SHP77 (cell line): ENCODE measurements at regions not wholly inside any gene's neighbourhood (a gene's known extent, or its start where the extent isn't known, plus 50 kb on each side); places are given as distances from the start of the nearest gene placed in this dataset.
A peak's percentile ranks its signal among the peaks of the same experiment; 100 is the strongest.
"Not testable (repeated sequence)": the region's sequence is repeated elsewhere in the genome, so short reads cannot be mapped to it uniquely, and the experiment has no call there.

Experiments used
- DNase-seq, 2 experiments: peaks; one replicate each; lab custom pipeline; 2025; lab: John Stamatoyannopoulos, UW

DNA sequence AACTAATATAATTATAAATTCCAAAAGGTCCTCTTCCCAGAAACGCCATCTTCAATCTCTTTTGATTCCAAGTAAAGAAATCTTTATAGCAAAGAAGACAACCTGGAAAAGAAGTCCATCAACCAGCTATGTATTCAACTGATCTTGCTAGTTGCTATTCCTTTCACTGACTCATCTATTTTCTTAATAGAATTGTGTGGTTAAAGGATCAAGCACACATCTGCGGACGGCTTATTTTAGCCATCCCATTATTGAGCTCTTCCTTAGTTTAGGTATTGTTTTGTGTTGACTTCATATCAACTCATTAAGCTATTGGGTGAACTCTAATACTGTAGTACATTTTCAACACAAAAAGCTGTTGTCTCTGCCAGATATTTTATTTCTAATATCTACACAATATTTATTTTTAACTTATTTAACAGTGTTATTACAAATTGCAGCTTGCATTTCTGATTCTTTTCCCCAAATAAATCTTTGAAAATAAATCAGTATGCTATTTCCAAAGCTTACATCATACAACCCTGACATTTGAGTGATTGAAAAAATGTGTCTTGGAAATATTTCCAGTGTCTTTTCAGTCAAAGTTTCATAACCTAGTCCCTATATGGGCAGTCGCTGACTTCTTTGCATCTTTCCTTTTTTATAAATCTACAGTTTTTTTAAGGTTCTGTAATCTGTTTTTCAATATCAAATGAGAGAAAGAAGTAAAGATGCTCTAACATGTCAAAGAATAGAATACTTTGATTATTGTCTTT lies 158.8 kb upstream of the SPRY2 start:
- no peak for DNase-seq

DNA sequence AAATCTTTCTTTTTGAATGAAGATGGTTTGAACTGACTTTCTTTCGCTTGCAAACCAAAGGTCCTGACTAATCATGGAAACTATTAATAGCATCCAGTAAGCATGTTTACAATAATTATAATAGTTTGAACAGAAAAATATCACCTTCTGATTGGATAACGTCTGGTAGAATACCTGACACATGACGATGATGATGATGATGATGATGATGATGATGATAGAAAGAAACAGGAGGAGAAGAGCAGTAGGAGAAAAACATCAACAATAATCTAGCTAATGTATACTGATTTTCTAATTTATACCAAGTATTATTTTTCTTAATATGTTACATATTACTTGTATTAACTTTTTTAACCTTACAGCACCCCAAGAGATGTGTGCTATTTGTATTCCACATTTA lies 157.5 kb upstream of the SPRY2 start:
- no peak for DNase-seq

DNA sequence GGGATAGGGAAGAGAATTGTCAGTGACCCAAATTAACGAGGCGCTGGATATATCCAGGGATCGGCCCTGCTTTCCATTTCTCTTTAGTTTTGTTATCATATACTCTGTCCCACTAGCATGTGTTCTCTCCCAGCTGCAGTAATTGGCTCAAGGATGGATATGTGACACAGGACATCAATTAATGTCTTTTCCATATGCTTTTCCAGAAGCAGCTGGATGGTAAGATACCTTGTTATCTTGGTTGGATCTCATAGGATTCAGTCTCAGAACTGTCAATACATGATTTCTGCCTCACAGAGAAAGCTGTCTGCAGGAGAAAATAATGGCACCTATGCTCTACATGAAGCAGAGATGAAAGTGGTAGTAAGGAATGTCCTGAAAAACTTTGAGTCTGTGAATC lies 157.1 kb upstream of the SPRY2 start:
- DNase-seq = no peak

DNA sequence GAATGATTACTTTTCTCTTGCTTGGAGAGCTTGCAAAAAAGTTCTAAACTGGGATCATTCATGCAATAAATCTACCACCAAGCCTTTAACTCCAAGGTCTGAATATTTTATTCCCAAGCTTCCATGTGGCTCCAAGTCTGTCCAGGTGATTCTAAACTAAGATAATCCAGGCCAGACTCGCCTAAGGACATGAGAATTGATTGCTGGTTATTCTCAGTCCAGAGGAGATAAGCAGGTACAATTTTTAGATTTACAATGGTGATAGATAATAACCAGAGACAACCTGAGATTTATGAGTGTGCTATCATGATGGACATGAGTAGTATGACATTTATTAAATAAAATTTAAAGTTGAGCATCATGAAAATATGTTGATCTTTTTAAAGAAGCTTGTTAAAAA lies 156.5 kb upstream of the SPRY2 start:
- no peak for DNase-seq

DNA sequence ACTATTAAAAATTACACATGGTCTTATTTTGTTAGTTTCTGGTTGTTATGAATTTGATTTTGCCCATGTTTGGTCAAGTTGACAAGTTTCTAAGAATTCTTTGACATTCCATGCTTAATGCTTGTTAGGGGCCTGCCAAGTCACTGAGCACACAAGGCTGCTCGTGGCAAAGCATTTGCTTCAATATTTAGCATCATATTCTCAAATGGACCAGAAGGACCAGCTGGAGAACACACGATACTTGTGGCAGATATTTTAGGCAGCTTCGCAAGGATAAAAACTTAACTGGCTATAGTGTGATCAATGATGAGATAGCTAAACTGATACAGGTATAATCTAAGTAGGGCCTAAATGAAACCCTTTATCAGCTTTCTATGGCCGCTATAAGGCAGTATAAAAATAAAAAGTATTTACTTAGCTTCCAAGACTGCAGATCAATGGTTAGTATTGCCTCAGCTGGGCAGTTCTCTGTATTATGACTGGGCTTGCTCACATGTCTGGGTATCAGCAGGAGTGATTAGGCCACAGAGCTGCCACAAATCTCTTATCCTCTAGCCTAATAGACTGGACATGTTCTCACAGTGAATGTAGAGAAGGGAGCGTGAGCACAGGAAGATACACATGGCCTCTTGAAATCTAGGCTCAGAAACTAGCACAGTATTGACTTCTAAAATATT lies 155.9 kb upstream of the SPRY2 start:
- no peak for DNase-seq

DNA sequence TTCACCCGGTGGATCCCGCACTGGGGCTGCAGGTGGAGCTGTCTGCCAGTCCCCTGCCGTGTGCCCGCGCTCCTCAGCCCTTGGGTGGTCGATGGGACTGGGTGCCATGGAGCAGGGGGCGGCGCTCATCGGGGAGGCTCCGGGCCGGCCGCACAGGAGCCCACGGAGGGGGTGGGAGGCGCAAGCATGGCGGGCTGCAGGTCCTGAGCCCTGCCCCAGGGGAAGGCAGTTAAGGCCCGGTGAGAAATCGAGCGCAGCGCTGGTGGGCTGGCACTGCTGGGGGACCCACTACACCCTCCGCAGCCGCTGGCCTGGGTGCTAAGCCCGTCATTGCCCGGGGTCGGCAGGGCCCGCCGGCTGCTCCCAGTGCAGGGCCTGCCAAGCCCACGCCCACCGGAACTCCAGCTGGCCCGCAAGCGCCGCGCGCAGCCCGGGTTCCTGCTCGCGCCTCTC lies 149.6 kb upstream of the SPRY2 start:
- not testable (repeated sequence) for DNase-seq

DNA sequence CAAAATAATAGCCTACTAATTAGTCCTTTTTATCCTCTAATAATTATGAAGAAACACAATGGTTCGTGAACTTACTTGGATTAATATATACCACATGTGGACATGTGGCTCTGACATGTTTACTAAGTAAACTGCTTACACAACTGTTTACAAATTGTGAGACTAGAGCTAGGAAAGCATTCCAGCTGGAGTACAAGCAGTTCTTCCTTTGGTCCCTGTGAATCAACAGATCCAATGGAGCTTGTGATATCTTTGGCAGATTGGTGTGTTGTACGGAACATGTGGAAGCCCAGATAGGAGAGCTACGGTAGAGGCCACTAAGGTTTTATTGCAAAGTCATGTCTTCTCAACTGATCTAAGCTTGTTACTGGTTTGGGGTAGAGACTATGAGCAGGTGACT lies 145.5 kb upstream of the SPRY2 start:
- no peak for DNase-seq

DNA sequence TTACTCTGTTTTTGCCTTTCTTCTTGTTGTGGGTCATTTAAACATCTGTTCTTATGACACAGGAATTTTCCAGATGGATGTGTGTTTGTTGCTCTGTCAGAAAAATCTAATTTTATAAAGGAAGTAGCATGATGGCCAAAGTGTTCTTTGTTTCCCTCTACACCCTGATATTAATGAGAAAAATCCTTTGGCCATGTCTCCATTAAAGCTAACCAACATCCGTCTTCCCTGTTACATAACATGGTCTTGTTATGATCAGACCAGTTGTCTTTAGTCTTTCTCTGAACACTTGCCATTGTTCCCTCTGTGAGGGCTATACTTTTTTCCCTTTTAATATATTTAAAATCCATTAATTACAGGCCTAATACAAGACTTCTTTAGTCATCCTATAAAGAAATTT lies 142.2 kb upstream of the SPRY2 start:
- no peak for DNase-seq

DNA sequence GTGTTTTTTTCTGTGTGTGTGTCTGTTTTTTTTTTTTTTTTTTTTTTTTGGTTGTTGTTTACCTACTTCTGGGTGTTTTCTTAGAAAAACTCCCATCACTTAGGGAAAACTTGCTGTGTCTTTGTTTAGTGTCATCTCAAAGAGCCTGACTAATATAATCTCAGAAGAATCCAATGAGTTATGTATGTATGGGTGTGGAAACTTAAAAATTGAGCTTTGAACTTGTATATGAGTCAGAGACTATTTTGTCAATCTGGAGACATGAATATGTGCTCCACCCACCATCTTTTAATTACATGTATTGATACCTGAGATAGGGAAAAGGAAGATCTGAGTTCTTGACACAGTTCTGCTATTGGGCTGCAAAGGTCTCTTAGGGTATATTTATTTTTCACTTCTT lies 140.7 kb upstream of the SPRY2 start:
- no peak for DNase-seq

DNA sequence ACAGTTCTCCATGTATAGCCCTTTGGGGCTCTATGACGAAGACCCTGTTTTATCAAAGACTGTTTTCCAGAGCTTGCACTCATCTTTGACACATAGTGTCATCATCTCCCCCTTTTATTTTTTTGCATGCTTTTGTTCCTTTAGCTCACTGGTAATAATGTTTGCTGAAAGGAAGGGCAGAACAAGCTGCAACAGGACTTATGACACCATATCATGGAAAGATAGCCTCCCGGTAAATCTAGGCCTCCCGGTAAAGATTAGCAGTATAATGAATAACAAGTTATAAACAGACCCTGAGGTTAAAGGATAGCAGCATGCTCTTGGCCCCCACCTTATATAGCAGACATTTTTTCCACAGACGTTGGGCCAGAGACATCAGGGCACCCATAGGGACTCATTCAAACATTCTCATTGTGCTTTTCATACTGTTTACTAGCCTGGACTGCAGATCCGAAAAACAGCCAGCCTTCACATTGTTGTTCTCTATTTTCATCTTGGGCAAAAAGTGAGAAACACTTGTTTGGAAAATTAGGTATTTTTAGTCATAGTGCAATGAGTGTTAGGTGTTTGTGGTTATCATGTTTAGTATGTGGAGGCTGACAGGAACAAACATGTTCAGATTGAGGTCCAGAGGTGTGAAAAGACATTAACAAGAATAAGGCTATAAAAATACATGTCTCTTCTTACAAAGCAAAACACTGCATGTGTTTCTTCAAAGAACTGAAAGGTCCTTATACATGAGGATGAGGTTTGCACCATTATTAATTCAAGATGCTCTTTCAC lies 136.9 kb upstream of the SPRY2 start:
- no peak for DNase-seq

DNA sequence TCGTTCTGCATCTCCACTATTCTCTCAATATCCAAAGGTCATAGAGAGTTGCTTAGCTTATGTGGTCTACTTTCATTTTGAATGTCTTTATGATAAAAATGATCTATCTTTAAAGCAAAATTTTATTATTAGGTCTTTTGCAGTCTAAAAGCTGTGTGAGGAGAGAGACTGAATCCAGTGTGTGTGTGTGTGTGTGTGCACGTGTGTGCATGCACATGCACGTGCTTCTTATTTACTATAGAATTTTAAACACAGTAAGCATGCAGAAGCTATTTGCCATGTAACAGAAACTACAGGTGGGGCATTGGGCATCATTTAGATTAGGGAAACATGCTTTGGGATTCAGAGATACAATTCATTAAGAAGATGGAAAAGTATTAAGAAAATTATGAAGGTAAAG lies 136.0 kb upstream of the SPRY2 start:
- DNase-seq = no peak

DNA sequence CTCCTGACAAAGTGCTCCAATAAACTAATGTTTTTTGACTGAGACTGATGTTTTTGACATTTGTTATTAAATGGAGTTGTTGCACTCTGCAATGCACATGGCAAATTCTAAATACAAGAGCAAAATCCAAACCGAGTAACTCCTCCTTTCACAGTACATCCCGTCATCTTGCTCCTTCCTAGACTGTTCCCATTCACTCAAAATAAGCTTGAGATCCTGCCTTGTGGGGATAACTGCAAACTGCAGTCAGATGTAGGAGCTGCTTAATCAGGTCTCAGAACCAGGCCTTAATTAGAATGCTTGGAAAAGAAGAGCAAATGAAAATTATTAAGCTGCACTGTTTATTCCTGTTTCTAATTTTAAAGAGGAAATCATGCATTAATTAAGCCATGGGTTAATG lies 134.8 kb upstream of the SPRY2 start:
- DNase-seq = no peak

DNA sequence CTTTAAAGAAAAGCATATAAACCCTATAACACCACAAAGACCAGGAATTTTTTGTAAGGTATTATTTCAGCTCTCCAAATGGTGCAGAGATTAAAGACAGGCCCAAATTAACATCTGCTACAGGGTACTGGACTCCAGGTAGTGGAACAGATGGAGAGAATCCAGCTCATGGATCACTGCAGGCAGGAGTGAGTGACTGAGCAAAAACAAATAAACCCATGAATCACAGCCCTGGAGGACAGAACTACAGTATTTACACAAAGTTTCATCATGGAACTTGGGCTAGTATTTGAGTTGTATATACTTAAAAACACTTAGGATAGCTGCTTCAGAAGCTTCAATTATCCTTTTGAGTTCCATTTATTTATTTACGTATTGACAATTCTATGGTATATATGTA lies 132.8 kb upstream of the SPRY2 start:
- peak; percentile 16 to 47 for DNase-seq

DNA sequence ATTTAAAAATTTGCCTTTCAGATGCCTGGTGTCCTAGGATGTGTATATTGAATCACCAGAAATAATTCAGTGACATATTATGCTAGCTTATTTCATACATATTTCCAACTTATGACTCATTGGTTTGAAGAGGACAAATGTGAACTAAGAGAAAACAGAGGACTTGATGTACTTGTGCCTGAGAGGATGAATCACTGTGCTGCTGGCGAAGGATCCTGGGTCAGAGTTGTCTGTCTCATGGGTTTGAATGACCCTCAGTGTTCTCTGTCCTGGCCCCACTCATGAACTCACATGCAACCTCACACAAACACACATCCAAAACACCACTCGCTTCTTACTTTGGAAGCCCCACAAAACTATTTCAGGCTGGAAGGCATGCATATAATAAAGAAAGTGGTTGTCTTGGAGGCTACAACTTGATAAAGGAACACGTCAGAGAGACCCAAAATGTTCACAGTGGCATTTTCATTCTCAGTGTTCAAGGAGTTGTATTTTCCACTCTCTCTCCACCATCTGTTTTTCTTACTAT lies 129.0 kb upstream of the SPRY2 start:
- DNase-seq = no peak

DNA sequence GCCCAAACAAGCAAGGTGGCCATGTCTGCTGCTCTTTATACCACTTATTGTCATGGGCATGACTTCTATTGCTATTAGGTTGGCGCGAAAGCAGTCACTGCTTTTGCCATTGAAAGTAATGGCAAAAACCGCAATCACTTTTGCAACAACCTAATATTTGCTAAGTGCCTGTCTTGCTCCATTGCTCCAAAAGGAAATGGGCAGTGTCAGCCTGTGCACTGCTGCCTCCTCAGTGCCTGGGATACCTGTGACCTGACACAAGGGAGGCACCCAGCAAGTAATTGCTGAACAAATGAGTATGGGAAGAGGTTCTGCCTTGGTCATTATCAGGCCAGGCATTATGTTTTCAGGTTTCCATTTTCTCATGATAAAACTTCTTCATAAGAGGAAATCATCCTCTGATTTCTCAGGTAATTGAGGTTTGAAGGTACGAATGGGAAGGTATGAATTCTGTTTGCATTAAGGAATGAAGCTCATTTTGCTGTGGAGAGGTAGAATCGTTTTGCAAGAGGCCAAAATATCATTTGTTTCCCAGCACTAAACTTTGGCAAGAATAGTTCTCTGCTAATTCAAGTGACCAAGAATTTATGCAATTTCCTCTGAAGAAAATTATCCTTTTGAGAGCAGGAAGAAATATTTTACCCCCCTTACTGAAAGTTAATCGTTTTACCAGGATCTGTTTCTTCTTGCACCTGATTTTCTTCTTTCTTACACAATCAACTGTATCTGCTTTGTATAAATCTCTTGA lies 128.4 kb upstream of the SPRY2 start:
- no peak for DNase-seq

DNA sequence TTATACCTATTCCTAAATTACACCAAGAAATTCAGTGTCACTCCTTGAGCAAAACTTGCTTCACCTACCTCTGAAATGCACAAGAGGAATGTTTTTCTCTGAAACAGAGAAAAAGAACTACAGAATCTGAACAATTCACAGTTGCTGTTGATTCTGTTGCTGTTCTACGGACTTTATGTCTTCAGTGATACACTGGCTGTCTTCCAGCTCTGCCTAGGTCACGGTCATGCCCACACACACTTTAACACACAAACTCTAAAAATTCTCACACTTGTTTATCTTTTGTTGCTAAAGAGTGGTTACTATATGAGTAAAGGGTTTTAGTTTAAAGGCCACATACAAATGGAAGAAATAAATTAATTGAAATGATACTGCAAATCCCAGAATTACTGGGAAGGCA lies 124.4 kb upstream of the SPRY2 start:
- DNase-seq = no peak

DNA sequence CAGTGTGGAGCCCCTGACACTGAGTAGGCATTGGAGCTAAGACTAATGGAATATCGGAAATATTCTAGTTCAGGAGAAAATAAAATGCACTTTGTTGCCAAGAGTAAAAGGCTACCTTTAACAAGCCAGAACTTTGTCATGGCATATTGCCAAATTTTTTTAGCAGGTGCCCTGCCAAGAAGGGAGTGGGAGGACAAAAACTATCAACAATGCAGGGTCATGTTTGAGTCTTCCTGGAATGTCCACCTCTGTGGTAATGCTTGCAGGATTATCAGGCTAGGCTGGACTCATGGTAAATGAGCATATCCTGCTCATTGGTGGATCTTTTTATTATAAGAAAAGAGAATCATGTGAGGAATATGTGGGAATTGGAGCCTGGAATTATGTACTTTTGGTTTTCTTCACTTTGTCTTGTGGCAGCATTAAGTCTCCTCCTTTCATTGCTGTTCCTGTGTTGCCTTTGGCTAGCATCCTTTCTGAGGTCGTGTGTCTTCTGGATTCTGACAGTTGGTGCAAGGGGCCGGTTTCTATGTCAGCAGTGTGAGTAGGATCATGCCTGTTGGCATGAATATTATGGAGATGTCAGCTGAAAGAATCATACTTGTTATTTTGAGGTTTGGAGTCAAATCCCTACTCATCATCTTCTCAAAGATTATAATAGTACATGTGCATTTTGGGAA lies 122.9 kb upstream of the SPRY2 start:
- no peak for DNase-seq

DNA sequence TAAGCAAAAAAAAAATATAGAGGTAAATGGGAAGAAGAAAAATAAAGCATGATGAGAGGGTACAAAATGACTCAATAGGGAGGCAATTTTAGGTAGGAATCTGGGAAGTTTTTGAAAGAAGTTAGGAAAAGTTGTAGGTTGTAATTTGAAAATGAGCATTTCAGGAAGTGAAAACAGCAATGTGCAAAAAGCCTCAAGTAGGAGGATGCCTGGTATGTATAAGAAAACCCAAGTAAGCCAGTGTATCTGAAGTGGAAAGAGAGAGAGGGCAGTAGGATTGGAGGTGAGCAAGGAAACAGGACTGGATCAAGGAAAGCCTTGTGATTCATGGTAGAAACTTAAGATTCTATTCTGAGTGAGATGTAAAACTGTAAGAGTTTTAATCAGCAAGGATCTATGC lies 121.6 kb upstream of the SPRY2 start:
- no peak for DNase-seq

DNA sequence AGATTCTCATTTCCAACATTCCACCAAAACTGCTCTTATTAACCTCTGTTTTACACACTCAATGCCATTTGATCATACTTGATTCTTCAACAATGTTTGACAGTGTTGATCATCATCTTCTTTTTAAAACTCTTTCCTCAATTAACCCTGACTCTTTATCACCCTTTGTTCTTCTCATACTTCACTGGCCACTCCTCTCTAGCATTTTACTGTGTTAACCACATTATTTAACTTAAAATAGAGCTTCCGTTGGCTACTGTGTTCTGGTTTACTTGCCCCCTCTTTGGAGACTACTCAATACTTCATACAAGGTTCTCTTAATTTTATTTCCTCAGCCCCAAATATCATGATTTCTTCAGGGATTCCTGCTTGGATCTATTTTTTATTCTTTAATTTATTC lies 121.1 kb upstream of the SPRY2 start:
- no peak for DNase-seq

DNA sequence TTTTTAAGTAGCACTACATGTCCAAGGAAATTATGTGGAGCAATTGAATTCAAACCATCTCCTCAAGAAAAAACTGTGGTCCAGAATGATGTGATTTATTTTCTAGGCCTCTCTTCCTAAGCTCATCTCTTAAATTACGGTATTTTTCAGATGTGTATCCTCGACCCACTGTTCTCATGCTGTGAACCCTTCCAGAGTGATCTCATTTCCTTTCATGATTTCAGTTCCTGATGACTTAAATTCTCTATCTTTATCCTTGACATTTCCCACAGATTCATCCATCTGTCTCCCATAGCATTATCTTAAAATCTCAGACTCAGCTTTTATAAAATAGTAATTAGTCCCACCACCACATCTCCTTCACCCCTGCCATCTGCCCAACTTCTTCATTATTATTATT lies 117.6 kb upstream of the SPRY2 start:
- DNase-seq = no peak

DNA sequence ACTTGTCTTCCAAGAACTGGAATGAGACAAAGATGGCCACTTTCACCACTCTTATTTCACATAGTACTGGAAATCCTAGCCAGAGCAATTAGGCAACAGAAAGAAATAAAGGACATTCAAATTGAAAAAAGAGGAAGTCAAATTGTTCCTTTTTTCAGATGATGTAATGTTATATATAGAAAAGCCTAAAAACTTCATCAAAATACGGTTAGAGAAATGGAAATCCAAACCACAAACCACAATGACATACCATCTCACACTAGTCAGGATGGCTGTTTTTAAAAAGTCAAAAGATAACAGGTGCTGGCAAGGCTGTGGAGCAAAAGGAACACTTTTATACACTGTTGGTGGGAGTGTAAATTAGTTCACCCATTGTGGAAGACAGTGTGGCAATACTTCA lies 113.3 kb upstream of the SPRY2 start:
- no peak for DNase-seq

DNA sequence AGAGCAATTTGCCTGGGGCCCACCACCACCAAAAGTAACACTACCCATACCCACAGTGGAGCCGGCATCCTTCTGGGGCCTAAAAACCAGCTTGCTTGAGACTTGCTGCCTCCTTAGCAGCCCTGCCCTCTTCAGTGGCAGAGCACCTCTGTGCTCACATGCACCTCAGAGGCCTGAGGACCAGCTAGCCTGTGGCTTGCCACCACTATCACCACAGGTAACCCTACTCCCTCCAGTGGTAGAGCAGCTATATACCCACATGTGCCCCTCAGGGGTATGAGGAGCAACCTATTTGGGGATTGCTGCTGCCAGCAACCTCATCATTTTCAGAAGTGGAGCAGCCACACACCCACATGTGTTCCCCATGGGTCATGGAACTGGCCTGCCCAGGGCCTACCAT lies 111.4 kb upstream of the SPRY2 start:
- DNase-seq = no peak
